ENCODE measurements at regions not wholly inside any gene's neighbourhood (a gene's known extent, or its start where the extent isn't known, plus 50 kb on each side); places are given as distances from the start of the nearest gene placed in this dataset.

DNA sequence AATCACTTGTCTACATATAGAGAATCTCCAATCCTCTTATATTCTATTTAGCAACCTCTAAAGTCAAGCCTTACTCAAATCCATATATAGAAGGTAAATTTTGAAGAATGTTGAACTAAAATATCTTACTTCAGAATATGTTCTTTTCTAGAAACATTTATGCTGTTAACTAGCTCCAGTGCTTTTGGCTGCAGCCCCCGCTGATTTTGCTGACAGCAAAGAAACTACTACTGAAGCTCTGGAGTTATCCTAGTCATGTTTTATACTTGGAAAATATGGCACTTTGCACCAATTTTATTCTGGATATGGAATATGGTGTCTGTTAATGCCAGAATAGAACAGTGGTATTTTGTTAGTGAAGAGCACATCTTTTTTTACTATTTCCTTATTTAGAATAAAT is 212.4 kb upstream of the FSIP2 start (continued):
- TF ChIP-seq ASH2L (IDR thresholded peaks at IDR 0.05; ENCODE audit: low read length) (no peak), SP2 (IDR thresholded peaks at IDR 0.05; ENCODE audit: low read length) (no peak), SIN3A (conservative IDR thresholded peaks at IDR 0.05 in 1 of 2, IDR thresholded peaks at IDR 0.05 in 1 of 2; ENCODE audit: low read depth in 1 of 2, low read length in 2 of 2) (no peak), SAP30 (IDR thresholded peaks at IDR 0.05; ENCODE audit: insufficient read depth, insufficient replicate concordance, low read length) (no peak)
- TF ChIP-seq, protein P1, sequence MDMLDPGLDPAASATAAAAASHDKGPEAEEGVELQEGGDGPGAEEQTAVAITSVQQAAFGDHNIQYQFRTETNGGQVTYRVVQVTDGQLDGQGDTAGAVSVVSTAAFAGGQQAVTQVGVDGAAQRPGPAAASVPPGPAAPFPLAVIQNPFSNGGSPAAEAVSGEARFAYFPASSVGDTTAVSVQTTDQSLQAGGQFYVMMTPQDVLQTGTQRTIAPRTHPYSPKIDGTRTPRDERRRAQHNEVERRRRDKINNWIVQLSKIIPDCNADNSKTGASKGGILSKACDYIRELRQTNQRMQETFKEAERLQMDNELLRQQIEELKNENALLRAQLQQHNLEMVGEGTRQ (IDR thresholded peaks at IDR 0.05; ENCODE audit: low read length), result no peak

All from H1 (cell line).